NCI-H1048 (cell line): ENCODE measurements at regions not wholly inside any gene's neighbourhood (a gene's known extent, or its start where the extent isn't known, plus 50 kb on each side); places are given as distances from the start of the nearest gene placed in this dataset.

Experiments used
- DNase-seq: peaks from one replicate; lab custom pipeline; 2025; lab: John Stamatoyannopoulos, UW

DNA sequence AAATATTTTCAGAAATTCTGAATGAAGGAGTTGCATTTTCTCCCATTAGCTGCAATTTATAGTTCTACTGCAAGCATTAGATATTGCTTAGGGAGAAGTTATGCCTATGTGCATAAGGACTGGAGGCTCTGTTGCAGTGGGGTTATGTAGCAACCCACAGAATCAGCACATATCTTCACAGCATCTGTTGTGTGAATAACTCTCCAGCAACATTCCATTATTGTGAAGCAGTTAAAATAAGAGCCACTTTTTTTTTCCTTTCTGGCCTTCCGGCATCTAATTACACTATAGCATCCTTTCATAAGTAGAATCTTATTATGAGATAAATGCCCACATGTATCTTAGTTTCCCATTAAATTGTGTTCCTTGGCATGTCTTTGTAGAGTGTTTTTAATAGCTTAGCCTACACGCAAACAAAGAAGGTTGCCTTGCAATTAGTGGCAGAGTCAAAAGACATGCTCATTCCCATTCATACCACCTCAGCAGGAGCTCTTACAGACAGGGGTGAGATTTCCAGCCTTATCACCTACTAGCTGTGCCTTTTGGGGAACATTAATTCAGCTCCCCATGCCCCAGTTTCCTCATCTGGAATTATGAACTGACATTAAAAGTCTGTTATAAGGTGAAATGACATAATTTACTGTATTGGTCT, 596.0 kb upstream of the GOT2 start:
- DNase-seq = no peak

DNA sequence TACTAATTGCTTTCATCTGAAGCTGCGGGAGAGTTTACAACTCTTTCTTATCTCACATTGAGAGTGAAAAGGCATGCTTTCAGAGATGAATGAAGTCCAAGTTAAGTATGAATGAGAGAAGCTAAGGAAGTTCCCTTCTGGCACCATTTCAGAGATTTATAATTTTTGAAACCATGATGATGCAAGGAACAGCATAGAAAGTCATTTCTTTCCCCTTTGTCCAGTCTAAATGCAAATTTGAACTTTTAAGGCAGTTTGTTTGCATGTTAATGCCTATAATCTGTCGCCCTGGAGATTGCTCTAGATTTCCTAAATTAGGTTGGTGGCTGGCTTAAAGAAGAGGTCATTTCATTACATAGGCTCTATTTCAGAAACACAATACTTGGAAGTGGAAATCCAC, 594.8 kb upstream of the GOT2 start:
- DNase-seq = no peak

DNA sequence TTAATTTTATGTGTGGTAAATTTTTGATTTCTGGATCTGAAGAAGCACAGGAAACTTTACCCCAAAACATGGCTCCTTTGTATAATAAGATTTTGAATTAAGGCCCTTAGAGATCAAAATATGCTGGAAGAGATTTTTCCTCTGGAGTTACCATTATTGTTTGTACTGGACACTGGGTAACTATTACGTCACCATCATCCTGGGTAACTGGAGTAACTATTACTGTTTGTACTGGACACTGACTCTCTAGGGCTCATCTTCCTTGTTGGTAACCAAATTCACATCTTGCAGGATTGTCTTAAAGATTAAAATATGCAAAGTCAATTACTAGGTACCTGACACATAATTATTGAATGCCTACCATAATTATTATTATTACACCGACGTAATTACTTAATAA, 593.8 kb upstream of the GOT2 start:
- no peak for DNase-seq

DNA sequence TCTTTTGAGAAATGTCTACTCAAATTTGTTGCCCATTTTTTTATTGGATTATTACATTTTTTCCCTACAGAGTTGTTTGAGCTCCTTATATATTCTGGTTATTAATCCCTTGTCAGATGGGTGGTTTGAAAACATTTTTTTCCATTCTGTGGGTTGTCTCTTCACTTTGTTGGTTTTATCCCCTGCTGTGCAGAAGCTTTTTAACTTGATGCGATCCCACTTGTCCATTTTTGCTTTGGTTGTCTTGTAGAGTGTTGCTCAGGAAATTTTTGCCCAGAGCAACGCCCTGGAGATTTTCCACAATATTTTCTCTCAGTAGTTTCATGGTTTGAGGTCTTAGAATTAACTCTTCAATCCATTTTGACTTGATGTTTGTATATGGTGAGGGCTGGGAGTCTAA, 592.8 kb upstream of the GOT2 start:
- no peak for DNase-seq

DNA sequence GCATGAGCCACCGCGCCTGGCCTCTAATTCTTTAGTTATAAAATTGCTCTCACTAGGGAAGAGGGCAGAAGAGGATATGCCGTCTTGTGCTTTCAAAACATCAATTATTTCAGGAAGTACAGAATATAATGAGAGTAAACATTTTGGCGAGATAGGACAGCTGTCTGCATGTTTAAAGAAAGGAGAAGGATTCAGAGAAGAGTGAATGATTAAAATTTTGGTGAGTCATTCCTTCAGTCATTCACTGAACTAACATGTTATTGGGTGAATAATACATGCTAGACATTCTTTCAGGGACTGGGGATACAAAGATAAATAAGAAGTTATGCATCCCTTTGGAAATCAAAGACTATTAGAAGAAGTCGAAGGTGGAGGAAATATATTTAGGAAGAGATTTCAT, 590.3 kb upstream of the GOT2 start:
- DNase-seq = no peak

DNA sequence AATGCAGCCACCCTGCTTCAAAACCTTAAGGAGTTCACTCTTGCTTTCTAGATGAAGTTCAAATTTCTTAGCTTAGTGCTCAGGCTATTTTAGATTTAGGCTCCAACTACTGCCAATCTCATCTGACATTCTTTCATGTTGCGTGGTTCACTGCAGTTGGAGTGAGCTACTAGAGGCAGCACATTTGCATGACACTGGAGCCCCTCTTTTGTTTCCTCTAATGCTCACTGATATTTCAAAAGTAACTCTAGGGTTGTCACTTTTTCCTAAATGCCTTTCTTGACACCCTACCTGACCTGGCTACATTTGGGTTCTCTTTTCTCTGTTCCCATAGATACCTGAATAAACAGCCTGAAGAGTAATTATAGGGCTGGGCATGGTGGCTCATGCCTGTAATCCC, 586.5 kb upstream of the GOT2 start:
- DNase-seq = no peak

DNA sequence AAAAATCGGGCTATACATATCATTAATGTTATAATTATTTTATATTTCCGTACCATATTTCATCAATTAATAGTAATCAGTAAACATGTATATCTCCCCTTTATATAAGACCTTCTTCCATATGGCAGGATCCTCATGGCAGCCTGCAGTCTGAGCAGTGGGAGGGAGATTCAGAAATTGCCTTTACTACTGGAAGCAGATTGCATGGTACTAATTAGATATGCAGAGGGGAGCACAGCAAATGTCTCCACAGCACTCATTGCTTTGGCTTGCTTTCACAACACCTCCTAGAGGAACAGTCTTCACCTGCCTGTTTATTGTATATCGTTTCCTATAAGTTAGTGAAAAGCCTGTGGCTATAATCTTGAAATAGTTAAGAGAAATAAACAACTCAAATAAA, 585.8 kb upstream of the GOT2 start:
- DNase-seq = no peak

DNA sequence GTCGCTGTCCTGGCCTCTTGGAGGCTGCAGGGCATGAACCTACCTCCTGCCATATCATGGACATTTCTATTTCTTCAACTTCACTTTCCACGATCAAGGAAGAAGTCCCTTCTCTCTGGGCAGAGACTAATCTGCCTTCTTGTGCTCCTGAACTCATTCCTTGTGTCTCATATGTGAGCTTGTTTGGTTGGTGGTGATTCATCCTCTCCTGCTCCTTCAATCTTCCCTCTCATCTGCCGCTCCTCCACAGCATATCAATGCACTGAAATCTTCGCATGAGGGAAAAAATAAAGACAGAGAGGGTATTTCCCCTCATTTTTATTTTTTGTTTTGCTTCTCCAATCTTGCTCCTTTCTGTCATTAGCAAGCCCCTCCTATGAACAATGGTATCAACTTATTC, 571.7 kb upstream of the GOT2 start:
- DNase-seq = no peak

DNA sequence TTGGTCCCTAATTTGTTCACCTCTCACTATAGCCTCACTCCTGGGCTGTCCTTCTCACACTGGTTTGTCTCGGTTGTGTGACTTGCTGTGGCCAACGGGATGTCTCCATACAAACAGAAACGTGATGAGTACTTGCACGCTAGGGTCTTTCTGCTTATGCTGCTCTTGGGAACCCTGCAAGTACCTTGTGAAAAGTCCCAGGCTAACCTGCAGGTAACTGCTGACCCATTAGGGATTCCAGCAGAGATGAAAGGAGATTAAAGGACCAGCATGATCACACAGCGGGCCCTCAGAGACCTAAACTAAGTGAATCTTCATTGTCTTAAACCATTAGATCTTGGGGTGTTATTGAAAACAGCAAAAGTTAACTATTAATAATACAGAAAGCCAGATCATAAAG, 562.8 kb upstream of the GOT2 start:
- DNase-seq = no peak

DNA sequence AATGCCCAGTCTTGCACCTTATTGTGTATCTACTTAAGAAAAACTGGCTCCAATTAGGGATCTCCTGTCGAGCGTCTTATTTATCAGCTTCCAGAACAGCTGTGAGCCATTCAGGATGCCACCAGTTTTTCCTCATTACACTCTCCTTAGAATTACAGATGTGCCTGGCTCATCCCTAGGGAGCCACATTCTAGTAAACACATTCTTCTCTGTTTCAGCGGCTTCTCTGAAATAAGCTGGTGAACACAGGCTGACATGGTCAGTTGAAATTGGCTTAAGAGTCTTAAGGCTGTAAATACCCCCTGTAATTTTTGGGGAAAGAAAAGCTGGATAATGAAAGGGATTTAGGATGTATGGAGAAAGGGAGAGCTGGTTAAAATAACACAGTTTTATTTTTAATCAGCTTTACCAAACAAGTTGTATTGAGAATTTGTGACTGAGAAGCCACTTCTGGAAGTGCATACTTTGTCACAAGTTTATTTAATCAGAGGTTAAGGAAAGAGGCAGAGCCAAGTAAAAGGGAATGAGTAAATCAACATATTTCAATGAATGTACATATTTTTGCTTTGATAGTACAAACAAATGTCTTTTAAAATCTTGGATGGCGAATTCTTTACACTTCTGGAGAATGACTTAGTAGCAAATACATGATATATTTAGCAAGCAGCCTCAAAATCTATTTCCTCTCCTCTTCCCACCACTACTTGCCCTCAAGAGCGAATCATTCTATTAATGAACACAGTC, 562.0 kb upstream of the GOT2 start:
- DNase-seq = no peak

DNA sequence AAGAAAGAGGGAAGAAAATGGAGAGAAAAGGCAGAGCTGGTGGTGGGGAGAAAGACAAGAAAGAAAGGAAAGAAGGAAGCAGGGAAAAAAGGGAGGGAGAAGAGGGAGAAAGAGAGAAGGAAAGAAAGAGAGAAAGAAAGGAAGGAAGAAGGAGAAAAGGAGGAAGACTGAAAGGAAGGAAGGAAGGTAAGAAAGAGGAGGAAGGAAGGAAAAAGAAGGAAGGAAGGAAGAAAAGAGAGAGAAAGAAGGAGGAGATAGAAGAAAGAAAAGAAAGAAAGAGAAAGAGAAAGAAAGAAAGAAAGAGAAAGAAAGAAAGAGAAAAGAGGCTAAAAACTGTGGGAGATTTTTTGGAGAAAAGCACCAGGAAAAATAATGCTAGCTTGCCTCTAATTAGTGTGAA, 561.4 kb upstream of the GOT2 start:
- no peak for DNase-seq

DNA sequence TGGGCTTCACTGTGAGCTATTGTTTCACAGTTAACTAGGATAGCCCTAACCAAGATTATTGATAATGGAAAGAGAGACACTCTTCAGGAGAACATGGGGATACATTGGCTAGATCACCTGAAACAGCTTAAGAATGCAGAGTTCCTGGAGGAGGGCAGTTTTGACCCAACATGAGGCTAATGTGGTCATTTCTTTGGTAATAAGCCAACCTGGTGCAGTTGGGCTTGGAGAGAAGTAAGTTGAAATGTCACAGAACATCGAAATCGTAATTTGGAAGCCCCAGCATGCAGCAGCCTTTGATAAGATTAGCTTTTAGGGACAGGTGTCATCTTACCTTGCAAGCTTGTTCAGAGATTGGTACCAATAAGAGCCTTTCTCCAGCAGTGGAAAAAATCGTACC, 556.6 kb upstream of the GOT2 start:
- DNase-seq = no peak

DNA sequence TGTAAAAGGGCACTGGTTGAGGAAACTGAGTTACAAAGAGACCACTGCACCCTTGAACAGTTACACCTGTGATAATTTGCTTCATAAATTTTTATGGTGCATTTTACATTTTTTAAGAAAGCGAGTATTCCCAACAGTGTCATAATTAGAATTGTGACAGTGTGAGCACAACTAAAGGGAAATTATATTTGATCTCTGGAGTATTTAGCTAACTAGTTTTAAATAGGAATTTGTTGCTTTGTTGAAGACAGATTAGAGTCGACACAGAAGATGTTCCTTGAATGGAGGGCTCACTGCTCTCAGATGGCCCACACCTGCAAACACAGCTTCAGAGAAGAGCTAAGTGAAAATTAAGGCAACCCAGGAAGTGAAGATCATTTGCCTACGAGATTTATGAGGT, 555.0 kb upstream of the GOT2 start:
- DNase-seq = no peak

DNA sequence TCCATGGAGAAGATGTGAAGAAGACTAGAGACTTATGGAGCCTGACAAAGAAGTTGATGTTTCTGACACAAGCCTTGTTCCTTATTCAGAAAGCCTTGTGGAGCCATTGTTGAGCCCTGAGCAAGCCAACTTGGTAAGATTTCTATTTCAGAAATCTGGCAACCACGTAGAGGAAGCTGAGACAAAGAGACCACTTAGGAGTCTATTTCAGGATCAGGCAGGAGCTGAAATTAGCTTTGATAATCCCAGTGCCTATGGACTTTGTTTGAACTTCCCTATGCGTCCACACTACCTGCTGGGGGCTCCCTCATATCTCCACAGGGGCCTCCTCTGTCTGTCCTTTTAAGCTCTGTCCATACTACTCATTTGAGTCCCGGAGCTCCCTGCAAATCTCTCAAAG, 540.0 kb upstream of the GOT2 start:
- DNase-seq = no peak

DNA sequence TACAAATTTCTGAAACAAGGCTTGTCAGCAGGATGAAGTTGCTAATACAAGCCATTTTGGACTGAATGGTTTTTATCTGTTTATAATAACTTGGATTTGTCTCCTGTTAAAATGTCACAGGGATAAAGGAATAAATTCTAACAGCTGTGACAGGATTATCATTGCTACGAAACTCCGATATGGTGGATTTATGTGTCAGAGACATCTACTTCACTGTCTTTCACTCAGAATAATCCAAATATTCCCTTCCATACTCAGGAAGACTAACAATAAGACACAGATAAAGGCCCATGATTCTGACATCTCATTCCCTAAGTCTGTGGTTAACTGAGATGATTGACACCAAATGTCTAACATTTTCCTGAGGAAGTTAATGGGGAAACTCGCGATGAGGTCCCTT, 529.8 kb upstream of the GOT2 start:
- DNase-seq = no peak

DNA sequence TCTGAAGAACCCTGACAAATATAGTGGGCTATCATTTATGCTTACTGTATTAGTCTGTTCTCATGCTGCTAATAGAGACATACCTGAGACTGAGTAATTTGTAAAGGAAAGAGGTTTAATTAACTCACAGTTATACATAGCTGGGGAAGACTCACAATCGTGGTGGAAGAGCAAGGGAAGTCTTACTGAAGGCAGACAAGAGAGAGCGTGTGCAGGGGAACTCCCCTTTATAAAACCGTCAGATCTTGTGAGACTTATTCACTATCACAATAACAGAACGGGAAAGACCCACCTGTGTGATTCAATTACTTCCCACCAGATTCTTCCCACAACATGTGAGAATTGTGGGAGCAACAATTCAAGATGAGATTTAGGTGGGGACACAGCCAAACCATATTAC, 526.8 kb upstream of the GOT2 start:
- DNase-seq = no peak

DNA sequence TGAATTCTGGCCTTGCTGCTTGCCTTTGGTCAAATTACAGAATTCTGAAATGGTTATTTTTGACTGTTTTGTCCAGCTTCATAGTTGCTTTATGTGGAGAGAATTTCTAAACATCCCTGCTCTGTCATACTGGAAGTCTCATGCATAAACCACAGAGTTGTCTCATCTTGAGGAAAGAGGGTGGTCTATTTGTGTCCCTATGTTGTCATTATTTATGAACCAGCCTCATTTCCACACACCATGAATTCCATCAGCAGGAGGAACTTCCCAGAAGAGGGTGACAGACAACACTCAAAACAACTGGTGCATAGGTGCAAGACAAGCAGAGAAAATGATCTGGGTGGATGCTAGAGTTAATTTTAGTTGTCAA, 525.8 kb upstream of the GOT2 start:
- DNase-seq = no peak

DNA sequence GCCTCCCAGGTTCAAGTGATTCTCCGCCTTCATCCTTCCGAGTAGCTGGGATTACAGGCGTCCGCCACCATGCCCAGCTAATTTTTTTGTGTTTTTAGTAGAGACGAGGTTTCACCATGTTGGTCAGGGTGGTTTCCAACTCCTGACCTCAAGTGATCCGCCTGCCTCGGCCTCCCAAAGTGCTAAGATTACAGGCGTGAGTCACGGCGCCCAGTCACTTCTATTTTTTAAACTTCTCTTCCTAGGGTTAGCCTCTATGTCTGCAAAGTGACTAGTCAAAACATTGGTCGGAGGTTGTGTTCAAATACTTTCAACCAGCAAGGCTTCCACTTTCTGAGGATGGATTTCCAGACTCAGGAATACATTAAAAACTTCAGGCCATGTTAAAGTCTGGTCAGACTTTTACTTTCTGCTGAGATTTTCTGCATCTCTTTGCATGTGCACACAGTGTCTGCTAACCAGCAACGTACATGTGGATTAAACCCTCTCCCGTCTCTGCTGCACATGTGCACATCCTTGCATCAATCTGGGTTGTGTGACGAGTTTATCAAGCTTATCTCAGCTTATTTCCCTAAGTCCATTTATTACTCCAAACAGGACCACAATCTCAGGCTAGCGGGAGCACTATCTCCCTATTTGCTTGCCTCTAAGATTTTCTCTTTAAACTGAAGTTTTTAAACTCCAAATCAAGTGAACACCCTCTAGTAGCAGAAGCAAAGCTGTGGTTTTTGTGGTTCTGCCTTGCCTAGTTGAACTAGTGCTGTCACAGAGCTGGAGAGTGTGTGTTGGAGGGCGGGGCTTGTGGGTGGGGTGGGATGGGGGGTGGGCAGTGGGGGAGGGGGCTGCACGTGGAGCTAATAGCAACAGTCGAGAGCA, 525.2 kb upstream of the GOT2 start:
- DNase-seq = no peak

DNA sequence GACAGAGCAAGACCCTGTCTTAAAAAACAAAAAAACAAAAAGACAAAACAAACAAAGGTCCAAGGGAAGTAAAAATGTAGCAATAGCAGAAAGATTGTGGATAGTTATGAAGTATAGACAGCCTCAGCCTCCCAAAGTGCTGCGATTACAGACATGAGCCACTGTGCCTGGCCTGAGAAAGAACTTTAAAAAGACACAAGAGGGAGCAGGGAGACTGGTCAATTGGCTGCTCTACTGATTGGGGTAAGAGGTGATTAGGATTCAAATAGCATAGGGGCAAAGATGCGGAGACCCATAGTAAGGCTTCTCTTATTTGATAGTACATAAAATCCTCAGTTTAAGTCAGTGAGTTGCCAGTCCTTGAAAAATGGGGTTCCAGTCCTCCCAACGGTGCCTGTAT, 518.2 kb upstream of the GOT2 start:
- DNase-seq = no peak

DNA sequence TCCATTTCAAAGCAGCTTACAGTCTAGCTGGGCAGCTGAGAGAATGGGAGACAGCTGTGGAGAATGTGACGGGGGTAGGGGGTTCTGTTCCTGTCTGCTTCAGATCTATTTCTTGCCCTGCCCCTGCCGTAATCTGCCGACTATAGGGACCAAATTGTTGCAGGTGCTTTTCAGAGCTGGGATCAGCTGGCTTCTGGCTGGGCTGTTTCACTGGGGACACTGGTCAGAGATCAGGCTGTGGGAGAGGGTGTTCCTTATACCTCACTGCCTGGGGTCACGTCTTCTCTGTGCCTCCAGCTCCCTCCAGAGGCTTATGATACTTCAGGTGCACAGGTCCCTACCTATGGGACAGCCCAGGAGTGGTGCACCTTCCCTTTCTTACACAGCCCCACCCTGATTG, 514.9 kb upstream of the GOT2 start:
- DNase-seq = no peak

DNA sequence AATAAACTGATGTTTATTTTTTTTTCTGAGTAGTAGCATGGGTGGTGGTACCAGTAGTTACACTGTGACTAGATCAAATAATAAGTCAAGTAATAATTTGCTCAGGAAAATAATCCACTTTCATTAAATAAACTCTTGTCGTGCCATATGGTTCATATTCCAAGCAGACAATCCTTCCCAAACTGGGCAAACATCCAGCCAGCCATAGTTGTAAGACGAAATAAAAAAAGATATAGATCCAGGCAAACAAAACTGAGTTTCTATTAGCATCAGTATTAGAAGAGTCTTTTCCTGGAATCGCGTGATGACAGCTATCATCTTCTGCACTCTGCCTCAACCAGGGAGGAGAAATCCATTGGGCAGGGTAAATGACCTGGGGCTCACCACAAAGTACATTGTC, 508.4 kb upstream of the GOT2 start:
- DNase-seq = no peak

DNA sequence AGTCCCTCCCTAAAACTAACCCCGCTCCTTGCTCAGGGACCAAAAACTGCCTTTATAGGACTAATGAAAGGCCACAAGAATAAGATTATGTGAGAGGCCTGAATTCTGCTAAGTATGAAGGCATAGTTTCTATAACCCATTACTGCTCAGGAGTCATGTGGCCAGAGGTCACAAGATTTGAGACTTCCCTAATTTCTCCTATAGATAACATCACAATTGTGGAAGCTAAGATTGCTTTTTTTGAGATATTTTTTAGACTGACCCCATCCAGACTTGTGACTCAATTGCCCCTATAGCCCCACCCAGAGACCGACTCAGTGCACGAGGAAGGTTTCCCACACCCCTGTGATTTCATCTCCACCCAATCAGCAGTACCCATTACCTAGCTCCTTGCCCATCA, 504.1 kb upstream of the GOT2 start:
- no peak for DNase-seq

DNA sequence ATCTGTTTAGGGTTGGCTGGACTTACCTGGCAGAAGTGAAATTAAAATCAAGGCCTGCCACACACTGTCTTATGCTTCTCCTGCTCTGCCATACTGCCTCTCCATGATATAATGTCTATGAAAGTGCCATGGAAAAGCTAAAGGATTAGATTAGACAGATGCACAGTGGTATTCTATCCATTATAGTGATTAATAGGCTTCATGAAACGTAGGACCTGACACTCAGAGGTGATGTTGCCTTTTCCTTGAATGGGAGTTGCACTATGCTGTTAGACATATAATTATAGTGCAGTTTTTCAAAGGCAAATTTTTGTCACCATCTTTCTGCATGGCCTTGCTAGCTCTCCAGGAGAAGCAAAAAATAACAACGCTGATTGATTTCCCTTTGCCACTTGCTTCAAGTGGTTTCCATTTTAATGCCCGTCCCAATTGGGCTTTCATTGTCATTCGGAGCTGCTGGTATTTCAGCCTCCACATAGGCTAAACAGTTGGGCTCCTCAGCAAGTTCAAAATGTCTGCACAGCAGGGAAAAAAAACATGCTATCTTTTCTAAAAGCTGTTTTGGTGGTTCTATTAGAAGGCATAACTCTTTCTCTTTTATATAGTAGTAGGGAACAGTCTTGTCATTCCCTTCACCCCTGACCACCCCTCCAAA, 502.8 kb upstream of the GOT2 start:
- no peak for DNase-seq
